K562 (cell line): ENCODE measurements at regions not wholly inside any gene's neighbourhood (a gene's known extent, or its start where the extent isn't known, plus 50 kb on each side); places are given as distances from the start of the nearest gene placed in this dataset.

Experiments
- DEAF1 ChIP-seq: fragments of 450-650 bp; formaldehyde crosslinking; IDR thresholded peaks from 2 replicates; pipeline ENCODE4 v1.4.0; 2020; ENCODE audit warnings: mild to moderate bottlenecking, moderate library complexity
- HNRNPK ChIP-seq: fragments of 200-400 bp; formaldehyde crosslinking; IDR thresholded peaks from one replicate; pipeline ENCODE4 v1.6.1; 2018; ENCODE audit warnings: mild to moderate bottlenecking, low read depth, low read length; ENCODE audit not compliant: poor library complexity, severe bottlenecking
- MITF ChIP-seq: IDR thresholded peaks from 2 replicates; pipeline ENCODE4 v1.6.1; 2014; ENCODE audit warnings: antibody characterized with exemption
- RAD21 ChIP-seq, 2 experiments: fragments of 250-450 bp in 1 of 2; fragments of 450-650 bp in 1 of 2; sonication (Bioruptor Pico) in 1 of 2; formaldehyde crosslinking in 1 of 2; IDR thresholded peaks in 1 of 2; conservative IDR thresholded peaks in 1 of 2; 2 replicates each; pipeline versions ENCODE4 v1.4.0 to v1.8.0; 2020 to 2022; ENCODE audit warnings: mild to moderate bottlenecking in 2 of 2, moderate library complexity in 1 of 2
- REST ChIP-seq, 2 experiments: fragments of 450-650 bp; formaldehyde crosslinking in 1 of 2; IDR thresholded peaks; 2 replicates each; pipeline versions ENCODE4 v1.4.0 to v1.6.1; 2014 to 2020; ENCODE audit warnings: mild to moderate bottlenecking in 2 of 2, borderline replicate concordance in 1 of 2, low read depth in 1 of 2
- SMC3 ChIP-seq: conservative IDR thresholded peaks from 2 replicates; pipeline ENCODE4 v1.6.1; 2011; ENCODE audit warnings: low read depth, low read length, improper control_type of control experiment; ENCODE audit not compliant: insufficient read depth
- ZNF239 ChIP-seq: fragments of 250-450 bp; sonication (Bioruptor Pico); IDR thresholded peaks from 2 replicates; pipeline ENCODE4 v1.4.0; 2020; ENCODE audit warnings: mild to moderate bottlenecking

GRCh38 chrX:120790118-120790517 lies 85.5 kb downstream of the CT47B1 start (continued):
- TF ChIP-seq REST (IDR thresholded peaks at IDR 0.05; ENCODE audit: borderline replicate concordance) (peak; percentile 52; the same call in 1 of the 2 replicates), REST (CRISPR knock-in tag; IDR thresholded peaks at IDR 0.05; ENCODE audit: low read depth) (no peak), RAD21 (CRISPR knock-in tag; conservative IDR thresholded peaks at IDR 0.05 in 1 of 2, IDR thresholded peaks at IDR 0.05 in 1 of 2) (peak; percentile 78 to 87), ZNF239 (CRISPR knock-in tag) (no peak), HNRNPK (no peak), SMC3 (peak; percentile 30; the same call in 1 of the 2 replicates), DEAF1 (CRISPR knock-in tag) (peak; percentile 67), MITF (no peak)
- TF ChIP-seq, all 486 proteins: peak for 5
